ENCODE measurements at regions not wholly inside any gene's neighbourhood (a gene's known extent, or its start where the extent isn't known, plus 50 kb on each side); places are given as distances from the start of the nearest gene placed in this dataset.

- in situ Hi-C loops (cut with MboI; ENCODE audit: low sequenced_read_pairs), result loop anchor here (5.0 to 25.0 kb wide), 2 partner anchors 136 to 476 kb away; no protein-coding TSS in a partner anchor
Measured at GRCh38 chr9:87813119-87813463, 69.6 kb upstream of the SPATA31E1 start.

GRCh38 chr9:87816036-87816435 is 66.6 kb upstream of the SPATA31E1 start:
- in situ Hi-C loops (cut with MboI; ENCODE audit: low sequenced_read_pairs), result loop anchor here (25.0 kb wide), 1 partner anchor 479 kb away; no protein-coding TSS in a partner anchor

- in situ Hi-C loops (cut with MboI; ENCODE audit: low sequenced_read_pairs), result loop anchor here (25.0 kb wide), 1 partner anchor 481 kb away; no protein-coding TSS in a partner anchor
Measured at GRCh38 chr9:87818308-87818707, 64.4 kb upstream of the SPATA31E1 start.

GRCh38 chr9:87824216-87824875 is 58.3 kb upstream of the SPATA31E1 start:
- in situ Hi-C loops (cut with MboI; ENCODE audit: low sequenced_read_pairs), result loop anchor here (25.0 kb wide), 1 partner anchor 487 kb away; no protein-coding TSS in a partner anchor

- in situ Hi-C loops (cut with MboI; ENCODE audit: low sequenced_read_pairs), result loop anchor here (25.0 kb wide), 1 partner anchor 488 kb away; no protein-coding TSS in a partner anchor
Measured at GRCh38 chr9:87824886-87825285, 57.8 kb upstream of the SPATA31E1 start.

- in situ Hi-C loops (cut with MboI; ENCODE audit: low sequenced_read_pairs), result no loop called here
Measured at GRCh38 chr9:87826331-87826730, 56.3 kb upstream of the SPATA31E1 start.

- in situ Hi-C loops (cut with MboI; ENCODE audit: low sequenced_read_pairs), result no loop called here
Measured at GRCh38 chr9:87827341-87827740, 55.3 kb upstream of the SPATA31E1 start.

- in situ Hi-C loops (cut with MboI; ENCODE audit: low sequenced_read_pairs), result no loop called here
Measured at GRCh38 chr9:87829756-87830155, 52.9 kb upstream of the SPATA31E1 start.

GRCh38 chr9:87830446-87830845 is 52.2 kb upstream of the SPATA31E1 start:
- in situ Hi-C loops (cut with MboI; ENCODE audit: low sequenced_read_pairs), result no loop called here

- in situ Hi-C loops (cut with MboI; ENCODE audit: low sequenced_read_pairs), result no loop called here
Measured at GRCh38 chr9:87831159-87831558, 51.5 kb upstream of the SPATA31E1 start.
